Dermis microvascular lymphatic vessel endothelial cell (primary cell): ENCODE measurements at regions not wholly inside any gene's neighbourhood (a gene's known extent, or its start where the extent isn't known, plus 50 kb on each side); places are given as distances from the start of the nearest gene placed in this dataset.
"Not testable (repeated sequence)": the region's sequence is repeated elsewhere in the genome, so short reads cannot be mapped to it uniquely, and the experiment has no call there.

Source experiments
- DNase-seq, 2 donors: peaks; one replicate each; pipeline versions ENCODE4 v3.0.0 to v3.0.0-alpha.2; 2010; ENCODE audit warnings: low read depth in 2 of 2

DNA sequence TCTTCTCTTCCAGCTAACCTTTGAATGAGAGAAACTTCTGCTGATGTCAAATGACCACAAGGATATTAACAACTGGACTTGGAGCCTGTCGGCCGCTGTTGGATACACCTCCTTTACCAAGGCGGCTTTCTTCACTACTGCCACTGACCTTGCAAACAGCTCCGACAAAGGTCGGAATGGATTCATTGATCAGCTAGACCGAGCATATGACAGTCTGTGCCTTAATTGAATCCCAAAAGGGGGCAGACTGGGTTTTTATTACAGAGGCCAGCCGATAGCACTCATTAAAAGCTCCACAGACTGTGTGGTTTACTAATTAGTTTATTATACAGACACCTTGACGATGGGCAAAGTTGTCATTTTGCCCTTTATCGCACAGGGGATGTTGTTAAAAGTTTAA is 394.5 kb downstream of the RERGL start:
- no peak for DNase-seq

DNA sequence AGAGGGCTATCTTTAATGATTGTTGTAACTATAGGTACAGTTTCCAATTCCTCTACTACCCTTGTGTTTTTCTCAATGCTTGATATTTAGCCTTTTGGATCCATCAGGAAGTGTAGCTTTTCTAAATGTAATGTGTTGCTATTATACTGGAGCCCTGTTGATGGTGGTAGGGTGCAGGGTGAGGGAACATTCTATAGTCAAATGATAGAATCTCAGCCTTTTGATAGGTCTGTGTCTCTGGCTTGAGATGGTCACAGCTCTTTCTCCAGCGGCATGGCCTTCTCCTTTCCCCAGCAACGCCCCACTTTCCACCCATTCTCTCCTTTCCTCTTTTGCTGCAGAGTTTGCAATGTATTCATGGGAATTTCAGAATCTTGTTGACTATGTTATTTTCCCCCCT is 398.6 kb downstream of the RERGL start:
- DNase-seq: no peak

DNA sequence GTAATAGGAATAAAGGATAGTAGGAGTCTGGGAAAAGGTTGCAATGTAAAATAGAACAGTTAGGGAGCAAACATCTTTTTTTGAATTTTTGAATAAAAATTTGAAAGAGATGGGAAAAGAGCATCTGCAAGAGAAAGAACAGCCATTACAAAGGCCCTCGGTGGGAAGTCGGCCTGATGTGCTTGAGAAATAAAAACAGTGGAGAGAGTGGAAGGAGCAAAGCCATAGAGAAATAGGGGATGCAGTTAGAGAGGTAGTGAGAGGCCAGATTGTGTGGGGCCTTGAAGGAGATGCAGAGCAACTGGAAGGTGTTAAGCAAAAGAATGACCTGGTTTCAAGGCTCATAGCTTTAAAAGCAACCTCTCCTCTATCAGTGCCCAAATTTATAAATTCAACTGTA is 409.8 kb downstream of the RERGL start:
- no peak for DNase-seq

DNA sequence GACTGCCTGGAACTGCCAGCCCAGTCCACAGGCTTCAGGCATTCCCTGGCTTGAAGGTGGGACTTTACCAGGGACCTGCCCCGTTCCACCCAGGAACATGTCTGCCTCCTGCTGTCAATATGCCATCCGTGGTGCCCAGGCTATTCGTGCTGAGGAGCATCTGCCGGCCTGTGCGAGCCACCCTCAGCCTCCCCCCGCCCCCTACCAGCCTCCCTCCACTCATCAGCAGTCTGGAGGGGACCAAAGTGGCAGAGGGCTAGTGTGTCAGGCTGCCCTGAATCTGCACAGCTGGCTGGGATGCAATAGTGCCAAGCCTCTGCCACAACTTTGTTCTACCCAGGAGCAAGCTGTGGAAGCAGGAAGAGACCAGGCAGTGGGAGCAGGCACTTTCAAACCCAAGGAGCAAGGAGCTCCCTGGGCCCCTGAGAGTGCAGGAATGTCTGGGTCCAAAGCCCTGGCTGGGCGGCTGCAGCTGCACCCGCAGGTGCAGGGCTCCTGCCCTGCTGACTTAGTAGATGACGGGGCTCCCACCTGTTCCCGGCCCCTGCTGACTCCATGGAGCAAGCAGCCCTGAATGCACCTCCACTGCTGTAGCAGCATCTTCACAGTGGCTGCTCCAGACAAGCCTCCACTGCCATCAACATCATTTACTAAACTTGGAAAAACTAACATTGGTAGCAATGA is 423.2 kb downstream of the RERGL start:
- DNase-seq: no peak

DNA sequence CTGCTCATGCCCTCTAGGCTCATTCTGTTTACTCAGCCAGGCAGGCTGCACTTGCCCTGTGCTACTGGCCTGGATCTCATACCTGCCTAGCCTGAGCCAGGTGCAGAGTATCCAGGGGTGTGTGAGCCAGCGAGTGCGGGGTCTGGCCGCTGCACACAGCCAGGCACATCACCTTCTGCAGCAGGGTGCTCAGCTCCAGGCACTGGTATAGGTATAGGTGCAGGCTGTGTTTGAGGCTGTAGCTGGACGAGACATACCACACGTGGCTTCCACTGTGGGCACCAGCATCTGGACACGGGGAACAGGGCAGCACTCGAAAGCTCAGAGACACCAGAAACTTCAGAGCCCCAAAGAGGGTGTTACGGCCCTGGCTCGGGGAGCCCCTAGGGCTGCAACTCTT is 424.2 kb downstream of the RERGL start:
- no peak for DNase-seq

DNA sequence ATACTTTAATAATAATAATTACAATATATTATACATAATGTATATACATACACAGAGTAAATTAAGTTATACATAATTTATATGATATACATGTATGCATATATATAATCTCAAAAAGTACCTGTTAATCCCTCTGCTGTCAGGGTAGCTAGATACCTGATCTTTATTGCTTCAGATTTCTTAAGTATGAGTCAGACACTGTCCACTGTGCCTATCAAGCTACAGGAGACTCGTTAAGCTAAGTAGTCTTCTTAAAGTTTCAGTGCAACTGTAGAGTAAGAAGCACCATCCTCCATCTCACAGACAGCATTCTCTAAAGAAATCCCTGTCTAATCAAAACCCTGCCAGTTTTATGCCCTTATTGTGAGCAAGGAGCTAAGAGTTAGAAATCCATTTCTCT is 428.7 kb downstream of the RERGL start:
- no peak for DNase-seq

DNA sequence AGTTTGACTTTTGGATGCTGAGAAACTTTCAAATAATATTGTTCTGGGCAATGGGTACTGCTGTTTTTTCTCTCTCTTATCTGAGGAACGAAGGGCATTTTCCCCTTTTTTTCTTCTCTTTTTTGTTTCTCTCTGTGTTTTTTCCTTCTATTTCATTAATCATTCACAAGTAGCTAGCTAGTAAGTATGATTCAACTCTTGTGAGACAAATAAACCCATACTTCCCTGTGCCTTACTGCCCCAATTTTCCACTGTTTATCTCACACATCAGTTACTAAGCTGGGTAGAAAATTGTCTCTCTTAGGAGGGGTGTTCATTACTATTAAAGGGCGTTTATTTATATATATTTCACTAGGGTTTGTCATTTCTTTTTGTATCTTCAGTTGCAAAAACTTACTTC is 437.6 kb downstream of the RERGL start:
- DNase-seq: no peak

DNA sequence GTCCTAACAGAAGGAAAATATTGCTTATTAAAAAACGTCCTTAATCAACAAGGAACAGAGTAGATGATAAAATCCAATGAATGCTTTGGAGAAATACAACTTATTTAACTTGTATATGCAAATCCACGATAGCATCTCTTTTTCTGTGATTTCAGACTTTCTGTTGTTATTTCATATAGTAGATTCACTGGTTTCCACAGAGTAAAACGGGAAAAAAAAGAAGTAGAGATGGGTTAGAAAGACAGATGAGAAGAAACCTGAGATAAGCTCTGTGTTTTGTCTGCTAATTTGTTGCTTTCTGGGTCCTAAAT is 447.7 kb downstream of the RERGL start:
- DNase-seq: no peak

DNA sequence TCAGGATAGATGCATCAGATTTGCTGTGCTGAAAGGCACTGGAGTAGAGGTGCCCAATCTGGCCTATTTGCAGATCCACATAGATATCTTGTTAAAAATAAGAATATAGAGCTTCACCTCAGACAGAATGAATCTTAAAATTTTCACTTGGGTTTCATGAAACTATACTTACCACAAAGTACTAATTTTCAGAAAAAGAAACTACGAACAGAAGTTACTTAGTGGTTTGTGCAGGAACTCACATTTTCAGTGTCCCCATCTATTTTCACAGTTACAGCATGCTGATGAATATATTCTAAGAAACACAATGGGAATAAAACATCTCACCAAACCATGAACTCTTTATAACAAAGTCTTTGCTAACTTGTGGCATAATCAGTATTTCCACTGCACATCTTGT is 449.4 kb downstream of the RERGL start:
- no peak for DNase-seq

DNA sequence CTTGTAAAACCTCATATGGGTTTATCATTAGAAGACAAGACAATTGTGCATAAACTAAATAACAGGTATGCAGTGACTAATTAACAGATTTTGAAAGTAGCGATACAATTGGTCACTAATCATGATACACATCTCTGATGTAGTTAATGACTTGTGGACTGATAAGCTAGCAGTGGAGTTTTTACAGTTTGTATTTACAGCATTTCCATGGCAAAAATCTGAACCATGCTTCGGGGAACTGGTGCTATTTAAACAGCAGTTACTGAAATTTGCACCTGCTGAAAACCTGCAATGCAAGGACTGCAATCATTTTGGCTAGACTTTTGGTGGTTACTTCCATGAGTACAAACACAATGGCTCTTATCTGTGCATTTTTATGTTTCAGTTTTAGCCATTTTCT is 471.2 kb downstream of the RERGL start:
- DNase-seq: no peak

DNA sequence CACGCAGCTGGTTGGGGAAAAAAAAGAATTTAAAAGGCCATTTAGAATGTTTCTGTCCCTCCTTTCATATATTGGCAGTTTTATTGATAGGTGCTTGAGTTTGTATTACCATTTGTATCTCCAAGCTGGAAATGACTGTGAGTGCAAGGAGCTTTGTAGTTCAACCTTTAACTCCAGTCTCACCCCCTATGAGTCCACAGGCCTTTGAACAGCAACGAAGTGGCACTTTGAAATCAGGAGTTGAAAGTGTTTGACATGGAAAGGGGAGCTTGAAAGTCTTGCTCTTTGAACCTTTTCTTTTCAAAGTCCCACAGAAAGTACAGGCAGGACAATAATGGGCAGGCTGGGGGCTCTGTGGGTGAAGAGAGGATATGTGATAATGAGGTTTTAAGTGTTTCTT is 480.3 kb downstream of the RERGL start:
- DNase-seq: no peak

DNA sequence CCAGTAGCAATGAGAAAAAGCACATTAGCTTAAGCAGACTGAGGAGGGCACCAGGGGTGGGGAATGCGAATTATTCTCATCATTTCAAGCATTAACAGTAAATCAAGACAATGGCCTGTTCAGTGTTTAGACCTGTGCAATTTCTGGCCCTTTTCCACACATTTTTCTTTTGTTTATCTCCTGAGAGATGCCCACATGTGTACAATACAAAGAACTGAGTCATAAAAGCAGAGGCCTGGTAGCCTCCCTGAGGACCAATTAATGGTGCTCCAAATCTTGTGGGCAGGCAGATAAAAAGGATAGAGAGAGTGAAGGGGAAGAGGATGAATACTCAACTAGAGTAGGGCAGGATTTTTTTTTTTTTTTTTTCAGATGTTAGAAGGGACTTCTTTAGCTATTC is 480.8 kb downstream of the RERGL start:
- DNase-seq: no peak

DNA sequence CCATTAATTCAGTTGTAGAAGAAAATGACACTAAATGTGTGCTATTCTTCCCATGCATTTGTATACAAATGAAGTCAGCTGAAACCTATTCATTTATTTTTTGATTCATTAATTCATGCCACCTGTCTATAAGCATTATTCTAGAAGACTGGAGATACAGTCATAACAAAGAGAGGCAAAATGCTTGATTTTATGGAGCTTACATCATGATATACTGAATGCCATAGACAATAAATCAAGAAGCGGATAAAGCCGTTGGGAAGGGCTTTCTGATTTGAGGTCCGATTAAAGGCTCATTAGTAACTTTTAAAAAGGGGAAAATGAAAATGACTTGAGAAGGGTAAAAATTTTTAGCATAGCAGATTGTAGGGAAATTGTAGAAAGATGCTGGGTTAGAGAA is 494.9 kb downstream of the RERGL start:
- no peak for DNase-seq

DNA sequence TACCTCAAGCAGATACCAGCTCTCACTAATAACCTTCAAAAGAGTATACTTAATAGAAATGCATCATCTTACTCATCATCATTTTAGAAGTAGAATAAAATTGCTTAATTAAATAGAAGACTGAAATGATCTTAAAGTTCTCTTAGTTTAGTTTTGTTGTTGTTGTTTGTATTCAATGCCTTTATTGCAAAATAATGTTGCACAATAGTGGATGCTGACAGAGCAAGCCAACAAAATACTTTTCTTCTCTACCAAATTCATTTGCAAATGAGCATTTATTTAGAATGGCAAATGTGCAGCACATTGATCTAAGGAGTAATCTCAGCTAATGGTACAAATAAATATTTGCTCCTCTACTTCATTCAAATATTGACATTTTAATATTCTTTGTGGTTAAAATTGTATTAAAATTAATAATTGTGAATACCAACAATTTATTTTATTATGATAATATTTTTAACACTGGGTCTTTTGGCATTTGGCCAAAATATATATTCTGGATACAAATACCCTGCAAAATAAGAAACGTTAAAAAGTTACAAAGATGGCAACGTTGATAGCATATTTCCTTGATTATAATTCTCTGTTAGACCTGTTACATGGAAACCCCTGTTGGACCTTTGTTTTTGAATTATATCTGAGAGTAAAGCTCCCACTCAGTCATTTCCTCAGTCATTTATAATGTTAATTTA is 496.1 kb downstream of the RERGL start:
- DNase-seq: no peak

DNA sequence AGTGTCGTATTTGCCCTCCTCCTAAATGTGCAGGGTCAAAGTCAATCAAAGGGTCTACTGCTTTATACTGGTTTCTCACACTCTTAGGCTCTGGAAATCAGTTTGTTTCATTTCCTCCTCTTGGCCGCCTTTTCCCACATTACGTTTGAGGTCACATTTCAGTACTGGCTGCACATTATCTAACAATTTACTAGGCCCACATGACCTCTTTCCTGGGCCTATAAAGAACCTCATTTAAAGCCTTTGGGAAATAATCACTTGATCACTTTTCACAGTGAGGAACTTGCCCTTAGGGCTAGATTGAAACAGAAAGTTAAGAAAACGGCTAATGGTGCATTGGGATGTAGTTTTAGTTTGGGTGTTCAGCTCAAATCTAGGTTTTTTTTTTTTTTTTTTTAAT is 497.5 kb downstream of the RERGL start:
- no peak for DNase-seq

DNA sequence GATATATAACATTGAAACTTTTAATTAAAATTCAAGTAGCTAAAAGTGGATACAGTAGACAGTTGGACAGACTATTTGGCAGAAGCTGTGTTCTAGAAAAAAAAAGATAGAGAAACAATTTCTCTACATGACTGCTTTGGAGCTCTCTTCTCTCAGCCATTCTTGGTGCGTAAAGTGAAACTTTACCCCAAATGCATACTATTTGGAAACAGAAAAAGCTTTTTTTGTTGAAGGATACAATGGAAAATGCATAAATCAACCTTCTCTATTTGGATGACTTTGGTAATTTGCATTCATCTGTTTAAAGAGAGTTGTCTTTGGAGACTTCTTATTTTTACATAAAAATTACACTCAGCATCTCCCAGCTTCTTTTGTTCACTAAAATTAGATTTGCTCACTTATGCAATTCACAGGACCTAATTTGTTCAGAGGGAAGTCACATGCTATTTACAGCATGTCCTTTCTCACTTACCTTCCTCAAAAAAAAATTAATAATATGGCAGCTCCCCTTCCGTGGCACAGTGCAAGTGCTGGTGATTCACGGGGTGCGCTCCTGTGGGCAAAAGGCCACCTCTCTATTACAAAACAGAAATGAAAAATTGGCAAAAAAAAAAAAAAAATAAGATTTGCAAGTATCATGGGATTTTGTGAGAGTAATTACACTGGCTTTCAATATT is 498.9 kb downstream of the RERGL start:
- no peak for DNase-seq

DNA sequence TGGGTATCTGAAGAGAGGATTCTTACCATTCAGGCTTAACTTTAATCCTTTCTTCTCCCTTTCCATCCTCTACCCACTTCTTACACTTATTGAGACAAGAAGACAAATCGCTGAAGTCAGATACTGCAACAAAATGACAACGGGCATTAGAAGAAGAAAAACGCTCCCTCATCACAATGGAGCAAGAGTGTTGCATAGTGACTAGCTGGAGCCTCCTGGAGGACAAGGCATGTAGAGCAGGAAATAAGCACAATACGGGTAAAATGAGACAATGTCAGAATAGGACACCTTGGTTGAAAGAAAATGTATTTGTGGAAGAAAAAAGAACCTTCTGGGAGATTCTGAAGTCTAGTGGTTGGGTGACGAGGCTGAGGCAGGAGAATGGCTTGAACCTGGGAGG is 501.0 kb downstream of the RERGL start:
- DNase-seq: no peak

DNA sequence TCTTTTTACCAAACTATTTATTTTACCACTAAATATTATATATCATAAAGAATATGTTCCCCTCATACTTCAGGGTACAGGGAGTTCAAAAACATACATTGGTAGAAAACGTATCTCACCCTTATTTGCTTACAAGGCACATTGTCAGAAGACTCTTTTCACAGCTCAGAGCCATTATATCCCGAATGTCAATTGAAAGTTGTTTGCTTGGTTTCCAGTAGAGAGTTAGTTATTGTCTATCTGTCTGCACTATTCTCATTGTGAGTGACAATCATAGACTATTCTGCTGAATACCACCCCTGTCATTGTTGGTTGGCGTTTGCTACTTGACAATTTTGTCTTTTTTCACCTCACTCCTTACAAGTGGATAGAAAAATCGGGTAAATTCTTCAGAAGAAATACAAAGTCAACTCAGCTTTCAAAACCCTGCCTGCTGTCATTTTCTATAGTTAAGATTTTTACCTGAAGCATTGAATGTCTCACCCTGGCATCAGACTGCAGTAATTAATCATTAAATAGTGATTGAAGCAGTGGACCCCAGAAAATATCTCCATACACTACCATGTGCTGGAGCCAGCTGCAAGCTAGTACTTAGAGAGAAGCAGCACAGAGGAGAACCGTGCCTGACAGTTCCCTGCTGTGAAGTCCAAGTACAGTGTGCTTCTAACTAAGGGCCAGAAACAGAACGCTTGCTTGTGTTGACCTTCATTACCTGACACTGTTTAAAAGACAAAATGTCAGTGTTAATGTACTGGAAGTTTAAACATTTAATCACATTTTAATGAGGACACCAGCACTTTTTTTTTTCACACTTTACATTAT is 510.6 kb downstream of the RERGL start:
- DNase-seq: no peak

DNA sequence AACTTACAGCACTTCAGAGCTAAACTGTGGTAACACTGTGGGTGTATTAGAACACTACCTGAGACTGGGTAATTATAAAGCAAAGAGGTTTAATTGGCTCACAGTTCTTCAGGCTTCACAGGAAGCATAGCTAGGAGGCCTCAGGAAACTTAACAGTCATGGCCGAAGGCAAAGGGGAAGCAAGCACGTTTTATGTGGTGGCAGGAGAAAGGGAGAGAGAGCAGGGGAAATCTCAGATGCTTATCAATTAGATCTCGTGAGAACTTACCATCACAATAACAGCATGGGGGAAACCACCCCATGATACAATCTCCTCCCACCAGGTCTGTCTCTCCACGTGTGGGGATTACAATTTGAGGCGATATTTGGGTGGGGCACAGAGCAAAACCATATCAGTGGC is 512.6 kb downstream of the RERGL start:
- DNase-seq: no peak

DNA sequence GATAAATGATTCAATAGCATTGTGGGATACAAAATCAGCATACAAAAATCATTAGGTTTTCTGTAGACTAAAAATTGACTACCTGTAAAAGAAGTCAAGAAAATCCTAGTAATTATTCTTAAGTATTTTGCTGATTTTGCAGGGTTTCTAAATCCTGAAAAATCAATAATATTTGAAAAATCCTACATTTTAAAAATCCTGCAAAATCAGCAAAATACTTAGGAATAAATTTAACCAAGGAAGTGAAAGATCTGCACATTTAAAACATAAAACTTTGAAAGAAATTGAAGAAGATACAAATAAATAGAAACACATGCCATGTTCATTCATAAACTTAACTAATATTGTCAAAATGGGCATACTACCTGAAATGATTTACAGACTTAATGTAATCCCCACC is 517.7 kb downstream of the RERGL start:
- no peak for DNase-seq

DNA sequence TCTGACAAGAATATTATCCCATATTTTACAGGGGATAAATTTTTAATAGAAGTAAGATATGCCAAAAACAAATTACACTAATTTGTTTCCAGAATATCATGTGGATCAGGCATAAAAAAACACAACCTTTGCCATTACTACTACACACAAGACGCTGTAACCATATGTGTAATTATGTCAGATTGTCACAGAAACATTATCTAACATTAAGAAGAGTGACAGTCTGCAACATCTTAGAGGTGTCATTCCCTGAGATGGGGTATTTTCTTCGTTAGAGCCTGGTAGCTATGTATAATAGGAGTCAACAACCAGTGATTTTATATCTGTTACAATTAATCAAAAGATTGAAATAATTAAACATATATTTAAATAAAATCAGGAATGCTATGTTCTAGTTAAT is 518.9 kb downstream of the RERGL start:
- no peak for DNase-seq

DNA sequence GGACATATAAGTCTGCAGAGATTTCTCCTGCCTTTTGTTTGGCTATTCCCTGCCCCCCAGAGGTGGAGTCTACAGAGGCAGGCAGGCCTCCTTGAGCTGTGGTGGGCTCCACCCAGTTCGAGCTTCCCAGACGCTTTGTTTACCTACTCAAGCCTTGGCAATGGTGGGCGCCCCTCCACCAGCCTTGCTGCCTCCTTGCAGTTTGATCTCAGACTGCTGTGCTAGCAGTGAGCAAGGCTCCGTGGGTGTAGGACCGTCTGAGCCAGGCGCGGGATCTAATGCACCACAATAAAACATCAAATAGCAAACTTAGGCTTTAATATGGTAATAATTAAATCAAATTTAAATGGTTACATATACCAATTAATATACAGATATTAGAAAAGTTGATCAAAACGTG is 525.4 kb downstream of the RERGL start:
- not testable (repeated sequence) for DNase-seq
